ENCODE measurements at regions not wholly inside any gene's neighbourhood (a gene's known extent, or its start where the extent isn't known, plus 50 kb on each side); places are given as distances from the start of the nearest gene placed in this dataset.

GRCh38 chr11:19536131-19536530, 176.5 kb upstream of the NAV2 start:
- Mint-ChIP-seq H3K4me1 (no peaks in the 10 kb centered on the region), H3K36me3 (ENCODE audit: low read depth) (no peaks in the 10 kb centered on the region), H3K27ac (no peak overlapping the region), H3K9me3 (no peaks in the 10 kb centered on the region; the same call in 2 of the 3 replicates), H3K4me3 (no peak overlapping the region), H3K27me3 (ENCODE audit: insufficient read depth, low read depth, poor library complexity) (peaks cover 5% of the 10 kb centered on the region)
- Histone ChIP-seq H4K20me1 (replicated peaks; ENCODE audit: insufficient read depth) (no peaks in the 10 kb centered on the region), H3K36me3 (ENCODE audit: insufficient read depth) (no peaks in the 10 kb centered on the region), H3K4me3 (no peak overlapping the region), H3K4me2 (no peak overlapping the region), H3F3A (replicated peaks; ENCODE audit: low read depth) (no peaks in the 10 kb centered on the region), H3K9me2 (ENCODE audit: insufficient read depth) (no peaks in the 10 kb centered on the region; the same call in 1 of the 2 replicates), H3K27ac (ENCODE audit: low read depth) (no peak overlapping the region), H3K27me3 (ENCODE audit: insufficient read depth) (no peaks in the 10 kb centered on the region), H2AFZ (0 out of 2 replicates have a peak overlapping the region, but pooled peaks have one; percentile 14), H3K79me2 (replicated peaks; ENCODE audit: insufficient read depth) (no peaks in the 10 kb centered on the region), H3K4me1 (ENCODE audit: insufficient read depth) (no peaks in the 10 kb centered on the region)
- ATAC-seq (no peak), DNase-seq (ENCODE audit: low spot score) (no peak)
- TF ChIP-seq EZH2phosphoT487 (IDR thresholded peaks at IDR 0.05; ENCODE audit: unreplicated experiment): no peak
- TF ChIP-seq JUNB (IDR thresholded peaks at IDR 0.05; ENCODE audit: unreplicated experiment): no peak
- no peak for TF ChIP-seq NANOG (IDR thresholded peaks at IDR 0.05; ENCODE audit: borderline replicate concordance)
- no peak for TF ChIP-seq ETS1 (IDR thresholded peaks at IDR 0.05)
- TF ChIP-seq REST (IDR thresholded peaks at IDR 0.05; ENCODE audit: unreplicated experiment): no peak
- TF ChIP-seq CREB1 (CRISPR knock-in tag; IDR thresholded peaks at IDR 0.05; ENCODE audit: low read depth): no peak
- TF ChIP-seq POLR2AphosphoS5 (IDR thresholded peaks at IDR 0.05; ENCODE audit: low read depth): no peak
- TF ChIP-seq ZNF462 (CRISPR knock-in tag; IDR thresholded peaks at IDR 0.05): no peak
- TF ChIP-seq CTCF (conservative IDR thresholded peaks at IDR 0.05; ENCODE audit: low read depth in 2 of 2): no peak
- no peak for TF ChIP-seq EZH2 (IDR thresholded peaks at IDR 0.05; ENCODE audit: low read depth, unreplicated experiment)
- TF ChIP-seq ZNF114 (CRISPR knock-in tag; IDR thresholded peaks at IDR 0.05): no peak
- TF ChIP-seq ZNF331 (CRISPR knock-in tag; IDR thresholded peaks at IDR 0.05; ENCODE audit: low read depth): no peak
- no peak for TF ChIP-seq STAT1 (IDR thresholded peaks at IDR 0.05; ENCODE audit: unreplicated experiment)
